GM21526 (cell line): ENCODE measurements at regions not wholly inside any gene's neighbourhood (a gene's known extent, or its start where the extent isn't known, plus 50 kb on each side); places are given as distances from the start of the nearest gene placed in this dataset.

Experiments
- ATAC-seq: cut with Tn5 transposase; IDR thresholded peaks from one replicate; pipeline ENCODE4 v1.9.1; 2021; ENCODE audit warnings: moderate library complexity; ENCODE audit not compliant: unreplicated experiment, low FRiP score

DNA sequence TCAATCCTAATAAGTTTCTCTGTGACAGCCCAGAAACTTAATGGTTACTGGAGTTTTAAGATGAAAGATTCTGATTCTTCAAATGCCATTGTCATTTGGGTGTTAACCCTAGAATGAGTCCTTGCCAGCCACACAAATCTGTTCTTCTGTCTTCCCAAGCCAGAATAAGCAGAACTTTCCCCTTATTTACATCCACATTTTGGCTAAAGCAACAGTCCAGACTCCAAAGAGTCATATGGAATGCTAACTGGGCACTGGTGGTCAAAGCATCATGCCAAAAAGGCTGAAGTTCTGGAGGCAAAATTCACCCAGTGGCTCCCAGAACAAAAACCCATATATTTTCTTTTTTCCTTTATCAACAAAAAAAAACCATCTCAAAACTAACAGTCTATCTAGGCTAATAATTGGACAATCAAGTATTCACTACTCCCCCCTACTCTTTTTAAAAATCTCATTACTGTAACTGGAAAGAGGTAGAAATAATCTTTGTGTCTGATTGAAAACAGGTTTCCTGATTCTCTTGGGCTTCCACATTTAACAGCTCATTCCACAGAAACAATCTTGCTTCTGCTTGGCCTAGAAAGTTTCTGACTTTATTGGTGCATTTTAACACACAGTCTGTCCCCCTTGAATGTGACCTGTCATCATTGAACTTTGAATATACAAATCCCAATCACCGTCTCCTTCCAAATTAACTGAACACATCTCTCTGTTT lies 89.6 kb upstream of the SETBP1 start:
- ATAC-seq, result no peak

DNA sequence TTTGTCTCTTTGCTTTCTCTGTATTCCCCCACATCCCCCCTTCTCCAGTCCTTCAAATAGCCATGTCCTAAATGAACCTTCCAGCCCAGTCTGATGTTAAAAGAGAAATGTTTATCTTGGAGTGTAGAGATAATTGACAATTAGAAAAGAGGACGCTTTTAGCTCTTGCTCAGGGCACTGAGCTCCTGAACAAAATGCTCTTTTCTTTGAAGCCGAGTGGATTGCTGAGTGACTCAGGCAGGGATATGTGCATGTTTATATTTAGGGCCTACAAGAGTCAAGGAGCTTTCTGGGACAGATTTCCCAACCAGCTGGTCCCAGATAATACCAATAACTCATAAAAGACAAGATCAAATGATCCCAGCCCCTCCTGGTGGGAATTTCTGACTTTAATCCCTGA lies 88.0 kb upstream of the SETBP1 start:
- ATAC-seq, result no peak

- ATAC-seq, result no peak
Measured at GRCh38 chr18:44594799-44595467, 85.8 kb upstream of the SETBP1 start.

DNA sequence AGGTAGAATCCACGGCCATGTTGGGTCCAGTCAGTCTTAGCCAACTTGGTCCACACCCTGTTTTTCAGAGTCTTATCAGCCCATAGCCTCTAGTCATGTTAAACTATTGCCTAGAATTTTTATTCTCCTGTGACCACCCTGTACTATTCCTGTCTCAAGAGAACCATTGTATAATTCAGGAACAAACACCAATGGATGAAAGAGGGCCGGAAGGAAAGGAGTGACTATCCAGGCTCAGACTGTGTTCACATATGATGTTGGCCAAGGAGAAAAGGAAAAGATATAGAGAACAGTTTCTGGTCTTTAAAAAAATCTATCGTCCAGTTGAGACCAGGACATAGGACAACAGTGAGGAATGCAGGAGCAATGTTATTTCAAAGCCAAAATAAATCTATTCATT lies 82.9 kb upstream of the SETBP1 start:
- no peak for ATAC-seq

DNA sequence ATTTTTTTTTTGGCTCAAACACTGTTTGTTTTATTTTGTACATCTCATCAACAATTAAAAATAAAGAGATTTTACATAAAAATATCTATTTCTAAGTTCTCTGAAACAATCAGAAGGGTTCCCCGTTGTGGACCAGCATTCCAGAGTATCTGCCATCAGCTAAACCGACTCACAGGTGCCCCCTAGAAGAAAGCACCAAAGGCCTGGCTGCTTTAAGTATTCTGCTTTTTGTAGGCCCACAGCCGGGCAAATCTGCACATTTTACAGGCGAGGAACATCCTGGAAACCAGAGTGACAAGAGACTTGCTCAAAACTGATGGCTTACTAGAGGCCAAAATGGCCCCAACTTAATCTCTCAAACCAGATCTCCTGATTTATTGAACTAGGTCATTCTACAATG lies 82.2 kb upstream of the SETBP1 start:
- ATAC-seq, result no peak

DNA sequence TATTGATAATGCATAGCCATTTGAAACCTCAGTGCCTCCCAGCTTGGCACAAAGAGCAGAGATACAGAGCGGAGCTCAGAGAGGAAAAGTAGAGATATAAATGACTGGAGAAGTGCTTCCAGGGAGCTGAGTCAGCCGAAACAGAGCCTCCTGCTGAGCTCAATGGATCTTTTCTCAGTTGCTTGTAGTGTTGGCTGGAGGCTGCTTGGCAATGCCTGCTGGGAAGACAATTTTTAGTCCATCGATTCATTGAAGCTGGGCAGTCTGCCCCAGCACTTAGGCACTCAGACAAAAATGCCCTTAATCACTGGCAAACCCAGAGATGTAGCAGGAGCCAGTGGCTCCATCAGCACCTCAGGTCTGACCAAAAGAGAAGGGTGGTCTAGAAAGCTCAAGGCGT lies 81.3 kb upstream of the SETBP1 start:
- ATAC-seq, result no peak

GRCh38 chr18:44601447-44601846 lies 79.2 kb upstream of the SETBP1 start:
- ATAC-seq, result no peak

DNA sequence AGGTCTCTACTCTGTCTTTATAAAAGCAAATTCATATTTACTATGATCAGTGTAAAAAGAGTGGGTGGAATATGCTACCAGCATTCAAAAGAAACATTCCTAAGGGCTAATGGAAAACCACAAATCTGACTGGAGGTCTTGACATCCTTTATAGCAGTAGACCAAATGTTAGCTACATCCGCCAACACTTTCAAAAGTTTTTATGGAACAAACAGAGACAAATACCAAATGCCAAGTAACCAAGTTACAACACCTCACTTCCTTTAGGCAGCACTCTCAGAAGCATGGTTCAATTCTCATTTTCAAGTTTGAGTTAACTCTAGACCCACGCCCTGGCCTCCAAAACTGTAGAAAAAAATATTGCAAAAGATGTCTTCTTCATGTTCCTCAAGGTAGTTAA lies 78.3 kb upstream of the SETBP1 start:
- no peak for ATAC-seq

- ATAC-seq, result no peak
Measured at GRCh38 chr18:44602845-44603244, 77.8 kb upstream of the SETBP1 start.

DNA sequence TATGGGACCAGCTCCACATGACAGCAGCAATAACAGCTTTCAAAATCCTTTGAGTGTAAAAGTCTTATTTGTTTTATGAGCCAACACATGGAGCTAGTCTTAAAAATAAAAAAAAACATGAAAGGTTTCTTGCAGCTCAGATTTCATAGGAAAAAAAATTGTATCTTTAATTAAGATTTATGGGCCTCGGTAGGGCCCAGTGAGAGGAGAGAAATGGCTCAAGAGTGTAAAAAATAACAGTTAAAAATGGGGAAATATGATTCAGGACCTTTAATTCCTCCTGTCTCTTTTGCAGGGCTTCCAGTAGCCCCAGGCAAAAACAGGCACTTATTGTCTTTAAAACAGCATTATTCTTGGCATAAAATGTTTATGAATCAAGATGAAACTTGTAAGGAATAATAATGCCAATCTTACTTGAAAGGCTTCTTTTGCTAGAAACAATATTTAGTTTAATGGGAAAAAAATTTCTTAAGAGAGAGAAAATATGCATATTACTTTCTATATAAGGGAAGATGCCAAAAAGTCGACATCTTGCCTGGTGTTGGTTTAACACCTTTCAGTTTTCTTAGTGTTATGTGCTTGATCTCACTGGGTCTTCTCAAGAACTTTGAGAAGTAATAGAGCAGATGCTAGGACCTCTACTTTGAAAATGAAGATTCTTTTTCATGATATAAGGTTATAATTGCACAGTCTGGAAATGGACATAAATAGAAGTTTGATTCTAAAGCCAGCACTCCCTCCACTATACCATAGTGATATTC lies 71.3 kb upstream of the SETBP1 start:
- no peak for ATAC-seq

- no peak for ATAC-seq
Measured at GRCh38 chr18:44620812-44621211, 59.9 kb upstream of the SETBP1 start.

DNA sequence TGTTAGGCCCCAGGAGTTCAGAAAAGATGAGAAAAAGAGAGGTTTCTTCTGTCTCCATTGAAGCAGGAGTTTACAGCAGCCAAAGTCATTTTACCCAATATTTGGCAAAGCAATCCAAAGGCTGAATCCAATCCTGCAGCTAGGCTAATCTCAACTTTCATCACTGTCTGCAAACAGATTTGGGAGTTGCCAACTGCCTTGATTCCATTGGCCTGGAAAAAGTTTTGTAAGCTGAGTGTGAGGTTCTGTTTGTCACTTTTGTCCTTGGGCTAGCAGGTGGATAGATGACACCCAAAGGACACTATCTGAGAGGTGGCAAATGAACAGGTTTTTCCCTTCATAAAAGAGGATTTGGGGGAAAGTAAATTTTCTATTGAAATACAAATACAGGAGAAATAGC lies 56.6 kb upstream of the SETBP1 start:
- ATAC-seq, result no peak

GRCh38 chr18:44625386-44625785 lies 55.3 kb upstream of the SETBP1 start:
- no peak for ATAC-seq

DNA sequence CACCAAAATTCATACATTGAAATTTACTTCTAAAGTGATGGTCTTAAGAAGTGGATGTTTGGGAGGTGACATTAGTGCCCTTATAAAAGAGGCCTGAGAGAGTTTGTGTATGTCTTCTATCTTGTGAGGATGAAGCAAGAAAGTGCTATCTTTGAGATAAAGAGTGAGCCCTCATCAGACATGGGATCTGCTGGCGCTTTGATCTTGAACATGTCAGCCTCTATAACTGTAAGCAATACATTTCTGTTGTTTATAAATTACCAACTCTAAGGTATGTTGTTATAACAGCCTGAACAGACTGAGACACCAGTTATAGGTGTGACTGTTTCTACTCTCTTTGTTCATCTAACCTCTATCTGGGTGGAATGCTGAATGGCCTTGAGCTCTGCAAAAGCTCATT lies 54.5 kb upstream of the SETBP1 start:
- ATAC-seq, result no peak

DNA sequence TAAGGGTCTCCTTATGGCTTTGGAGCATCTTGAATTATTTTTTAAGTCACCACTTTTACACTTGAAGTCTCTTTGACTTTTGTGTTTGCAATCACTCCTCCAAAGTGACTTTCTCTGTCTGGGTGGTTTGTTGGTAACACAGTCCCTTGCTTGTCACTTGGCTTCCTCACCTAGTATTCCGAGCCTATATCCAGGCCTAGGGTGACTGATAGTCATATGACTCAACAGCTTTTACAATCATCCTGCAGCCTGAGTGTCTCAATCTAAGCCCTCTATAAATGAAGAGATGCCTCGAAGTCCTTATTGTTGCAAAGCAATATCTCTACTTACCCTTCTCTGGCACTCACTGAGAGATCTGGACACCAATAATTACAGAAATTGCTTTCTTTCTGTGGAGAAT lies 53.9 kb upstream of the SETBP1 start:
- ATAC-seq, result no peak

- no peak for ATAC-seq
Measured at GRCh38 chr18:44627280-44627679, 53.4 kb upstream of the SETBP1 start.

GRCh38 chr18:44629406-44629805 lies 51.3 kb upstream of the SETBP1 start:
- no peak for ATAC-seq

- ATAC-seq, result no peak
Measured at GRCh38 chr18:44630118-44630517, 50.6 kb upstream of the SETBP1 start.
